Activated gamma-delta T cell treated with Interleukin-2 at 50 U/mL for 16 hours (primary cell): ENCODE measurements at regions not wholly inside any gene's neighbourhood (a gene's known extent, or its start where the extent isn't known, plus 50 kb on each side); places are given as distances from the start of the nearest gene placed in this dataset.
"Not testable (repeated sequence)": the region's sequence is repeated elsewhere in the genome, so short reads cannot be mapped to it uniquely, and the experiment has no call there.

Experiments
- DNase-seq: peaks from one replicate; pipeline ENCODE4 v3.0.0-alpha.2; 2020

DNA sequence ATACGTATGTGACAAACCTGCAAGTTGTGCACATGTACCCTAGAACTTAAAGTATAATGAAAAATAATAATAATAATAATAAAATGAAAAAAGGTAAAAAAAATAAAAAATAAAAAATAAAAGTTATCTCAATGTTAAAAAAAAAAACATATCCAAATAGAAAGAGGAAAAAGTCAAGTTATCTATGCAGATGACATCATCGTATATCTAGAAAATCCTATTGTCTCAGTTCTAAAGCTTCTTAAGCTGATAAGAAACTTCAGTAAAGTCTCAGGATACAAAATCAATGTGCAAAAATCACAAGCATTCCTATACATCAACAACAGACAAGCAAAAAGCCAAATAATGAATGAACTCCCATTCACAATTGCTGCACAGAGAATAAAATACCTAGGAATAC, 466.6 kb upstream of the PHF14 start:
- DNase-seq = no peak

DNA sequence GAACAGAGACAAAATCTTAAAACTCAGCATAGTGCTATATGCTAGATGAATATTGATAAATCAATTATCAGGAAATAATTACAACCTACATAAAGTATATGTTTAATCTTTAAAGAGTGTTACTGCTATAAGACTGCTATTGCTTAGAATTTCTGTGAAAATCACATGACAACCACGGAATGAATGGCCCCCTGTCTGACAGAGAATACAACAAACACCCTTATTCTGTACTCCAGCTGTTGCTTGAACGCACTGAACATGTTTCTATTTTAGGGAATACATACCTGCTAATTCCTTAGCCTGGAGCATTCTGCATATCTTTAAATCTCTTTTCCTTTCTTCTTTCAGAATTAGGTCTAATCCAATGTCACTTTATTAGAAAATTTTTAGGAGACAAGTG, 452.4 kb upstream of the PHF14 start:
- no peak for DNase-seq

DNA sequence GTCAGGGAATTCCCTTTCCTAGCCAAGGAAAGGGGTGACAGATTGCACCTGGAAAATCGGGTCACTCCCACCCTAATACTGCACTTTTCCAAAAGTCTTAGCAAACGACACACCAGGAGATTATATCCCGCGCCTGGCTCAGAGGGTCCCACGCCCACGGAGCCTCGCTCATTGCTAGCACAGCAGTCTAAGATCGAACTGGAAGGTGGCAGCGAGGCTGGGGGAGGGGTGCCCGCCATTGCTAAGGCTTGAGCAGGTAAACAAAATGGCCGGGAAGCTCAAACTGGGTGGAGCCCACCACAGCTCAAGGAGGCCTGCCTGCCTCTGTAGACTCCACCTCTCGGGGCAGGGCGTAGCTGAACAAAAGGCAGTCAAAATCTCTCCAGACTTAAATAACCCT, 440.2 kb upstream of the PHF14 start:
- not testable (repeated sequence) for DNase-seq

DNA sequence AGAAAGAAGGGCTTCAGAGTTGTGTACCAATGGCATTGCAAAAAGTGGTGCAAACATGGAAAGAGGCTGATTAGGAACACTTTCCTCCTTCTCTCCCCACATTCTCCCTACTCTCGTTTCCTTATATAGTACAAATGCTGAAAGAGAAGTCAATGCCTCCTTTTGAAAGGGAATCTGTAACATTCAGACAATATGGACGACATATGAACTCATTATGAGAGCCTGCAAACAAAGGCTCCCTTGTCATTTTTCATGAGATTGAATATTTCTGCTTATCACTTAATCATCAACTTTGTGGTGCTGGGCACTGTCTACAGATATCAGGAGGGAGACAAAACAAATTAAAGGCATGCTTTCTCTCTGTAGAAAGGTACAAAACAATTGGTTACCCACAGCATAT, 437.1 kb upstream of the PHF14 start:
- DNase-seq = no peak

DNA sequence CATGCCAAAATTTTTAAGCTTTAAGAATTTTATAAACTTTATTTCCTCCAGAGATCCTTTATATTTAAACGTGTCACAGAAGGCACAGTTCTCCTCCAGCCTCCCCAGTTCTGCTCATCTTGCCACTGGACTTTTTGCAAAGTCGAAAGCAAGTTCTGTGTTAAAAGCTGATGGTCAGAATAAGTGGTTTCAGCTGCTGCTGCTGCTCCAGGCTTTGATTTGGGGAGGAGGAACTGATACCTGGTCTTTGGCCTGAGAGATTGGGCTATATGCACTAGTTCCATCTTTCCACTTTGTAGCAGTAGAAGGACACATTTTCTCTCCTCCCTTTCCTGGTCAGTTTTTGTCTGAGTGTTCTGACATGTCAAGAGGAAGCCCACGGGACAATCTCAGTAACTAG, 435.9 kb upstream of the PHF14 start:
- no peak for DNase-seq

DNA sequence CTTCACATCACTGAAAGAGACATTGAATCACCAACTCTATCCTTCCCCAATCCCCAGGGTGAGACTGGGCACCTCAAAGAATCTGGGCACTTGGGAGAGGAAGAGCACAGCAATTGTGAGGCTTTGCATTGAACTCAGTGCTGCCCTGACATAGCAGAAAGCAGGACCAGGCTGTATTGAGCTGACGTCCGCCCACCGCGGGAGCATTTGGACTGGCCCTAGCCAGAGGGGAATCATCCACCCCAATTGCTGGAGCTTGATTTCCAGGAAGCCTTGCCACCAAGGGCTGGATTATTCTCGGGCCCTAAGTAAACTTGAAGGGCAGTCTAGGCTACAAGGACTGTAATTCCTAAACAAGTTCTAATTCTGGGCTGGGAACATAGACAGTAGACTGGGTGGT, 416.3 kb upstream of the PHF14 start:
- DNase-seq = no peak

DNA sequence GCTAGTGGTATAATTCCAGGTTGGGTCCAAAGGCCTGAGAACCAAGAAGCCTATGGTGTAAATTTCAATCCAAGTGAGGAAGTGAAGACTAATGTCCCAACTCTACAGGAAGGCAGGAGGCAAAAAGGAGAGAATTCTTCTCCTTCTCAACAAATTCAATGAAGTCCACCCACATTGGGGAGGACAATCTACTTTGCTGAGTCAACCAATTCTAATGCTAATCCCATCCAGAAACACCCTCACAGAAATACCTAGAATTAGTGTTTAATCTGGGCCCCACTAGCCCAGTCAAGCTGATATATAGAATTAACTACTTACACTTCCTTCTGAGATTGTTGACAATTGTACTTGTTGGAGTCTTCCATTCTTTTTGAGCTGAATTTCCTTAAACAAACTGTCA, 413.2 kb upstream of the PHF14 start:
- no peak for DNase-seq

DNA sequence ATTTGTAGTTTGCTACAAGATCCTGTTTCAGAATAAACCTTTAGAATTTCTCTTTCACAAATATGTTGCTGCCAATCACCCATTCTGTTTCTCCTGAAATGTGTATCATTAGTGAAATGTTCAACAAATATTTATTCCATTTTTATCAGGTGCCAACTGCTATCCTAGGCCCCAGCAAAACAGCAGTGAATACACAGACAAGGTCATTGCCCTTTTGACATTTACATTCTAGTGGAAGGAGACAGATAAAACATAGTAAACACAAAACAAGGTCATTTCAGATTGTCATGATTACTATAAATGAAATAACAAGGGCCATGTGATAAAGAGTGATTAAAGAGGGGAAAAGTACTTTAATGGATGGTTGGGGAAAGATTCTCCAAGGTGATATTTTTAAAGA, 404.8 kb upstream of the PHF14 start:
- DNase-seq = no peak

DNA sequence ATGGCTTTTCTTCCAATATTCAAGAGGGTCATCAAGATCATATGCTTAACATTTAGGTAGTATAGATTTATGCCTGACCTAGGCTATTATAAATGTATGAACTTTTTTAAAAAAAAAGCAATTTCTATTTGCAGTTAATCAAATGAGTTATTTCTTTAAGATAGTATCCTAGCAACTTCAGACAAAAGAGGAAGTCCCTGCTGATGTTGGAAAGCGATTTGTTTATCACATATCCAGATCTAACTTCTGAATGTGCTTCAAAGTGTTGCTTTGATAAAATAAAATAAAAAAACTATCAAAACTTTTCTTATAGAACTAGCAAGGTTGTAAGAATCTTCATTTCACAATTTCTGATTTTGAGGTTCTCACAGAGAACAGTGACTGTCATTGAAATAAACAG, 401.9 kb upstream of the PHF14 start:
- DNase-seq = no peak

DNA sequence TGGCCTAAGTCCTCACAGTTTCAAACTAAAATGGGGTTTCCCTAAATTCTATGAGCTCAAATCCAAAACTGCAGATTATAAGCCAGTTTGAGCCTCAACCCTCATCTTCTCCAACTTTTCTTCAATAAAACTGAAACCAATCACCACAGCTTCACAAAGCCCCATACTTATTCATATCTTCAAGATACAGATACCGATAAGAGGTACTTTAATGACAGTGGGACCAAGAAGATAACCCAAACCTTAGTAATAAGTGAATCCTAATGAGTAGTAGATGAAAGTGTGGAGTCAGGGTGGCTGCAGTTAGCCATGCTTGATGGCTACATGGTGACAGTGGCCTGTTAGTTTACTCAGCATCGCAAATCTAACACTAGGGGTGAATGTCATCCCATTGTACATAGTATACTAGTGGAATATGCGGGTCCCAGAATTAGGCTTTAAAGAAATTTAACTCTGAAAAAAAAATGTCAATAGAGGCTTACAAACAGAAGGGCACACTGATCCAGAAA, 395.8 kb upstream of the PHF14 start:
- DNase-seq = no peak

DNA sequence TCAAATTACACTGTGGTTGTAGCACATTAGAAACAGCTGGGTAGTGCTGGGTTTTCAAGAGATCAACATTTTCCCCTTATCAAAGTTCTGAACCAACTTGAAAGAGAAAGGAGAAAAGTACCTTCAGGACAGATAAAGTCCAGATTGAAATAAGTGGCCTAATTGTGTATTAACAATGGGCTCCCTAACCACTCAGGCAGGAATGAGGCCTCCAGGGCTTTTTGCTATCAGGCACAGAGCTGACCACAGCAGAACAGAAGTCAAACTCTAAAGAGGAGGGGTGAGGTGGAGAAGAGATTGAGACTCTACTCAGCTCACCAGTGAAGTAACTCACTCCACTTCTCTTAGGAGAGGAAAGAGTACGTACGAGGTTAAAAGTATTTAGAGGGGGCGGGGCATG, 394.1 kb upstream of the PHF14 start:
- no peak for DNase-seq

DNA sequence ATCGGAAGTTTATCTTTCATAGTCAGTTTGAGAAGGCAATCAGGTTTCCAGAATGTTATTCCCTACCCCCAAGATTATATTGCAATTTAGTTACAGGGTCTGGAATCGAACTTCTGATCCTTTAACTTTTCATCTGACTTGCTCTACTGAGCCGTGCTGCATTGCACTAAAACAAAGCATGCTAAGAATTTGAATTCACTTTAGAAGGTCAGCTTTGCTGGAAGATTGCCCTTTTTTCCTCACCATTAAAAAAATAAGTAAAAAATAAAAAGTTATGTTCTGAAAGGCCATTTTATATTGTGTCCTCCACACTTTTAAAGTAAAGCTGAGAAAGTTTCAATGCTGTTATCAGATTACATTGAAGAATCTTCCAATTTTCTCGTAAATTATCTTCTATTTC, 388.8 kb upstream of the PHF14 start:
- no peak for DNase-seq

DNA sequence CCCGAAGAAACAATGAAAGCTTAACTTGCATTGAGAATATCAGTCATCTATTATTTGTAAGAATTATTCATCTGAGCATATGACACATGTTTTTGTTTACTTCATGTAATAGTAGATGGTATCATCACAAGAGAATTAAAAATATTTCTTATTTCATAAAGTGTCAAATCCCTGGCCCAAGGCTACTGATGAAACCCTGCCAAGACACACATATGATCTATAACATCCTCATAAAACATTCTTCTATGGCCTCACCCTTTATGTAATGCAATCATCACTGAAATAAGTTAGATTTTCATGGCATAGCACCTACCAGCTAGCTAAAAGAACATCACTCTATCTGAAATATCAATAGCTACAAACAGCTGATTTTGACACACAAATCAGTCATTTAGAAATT, 385.6 kb upstream of the PHF14 start:
- DNase-seq = no peak

DNA sequence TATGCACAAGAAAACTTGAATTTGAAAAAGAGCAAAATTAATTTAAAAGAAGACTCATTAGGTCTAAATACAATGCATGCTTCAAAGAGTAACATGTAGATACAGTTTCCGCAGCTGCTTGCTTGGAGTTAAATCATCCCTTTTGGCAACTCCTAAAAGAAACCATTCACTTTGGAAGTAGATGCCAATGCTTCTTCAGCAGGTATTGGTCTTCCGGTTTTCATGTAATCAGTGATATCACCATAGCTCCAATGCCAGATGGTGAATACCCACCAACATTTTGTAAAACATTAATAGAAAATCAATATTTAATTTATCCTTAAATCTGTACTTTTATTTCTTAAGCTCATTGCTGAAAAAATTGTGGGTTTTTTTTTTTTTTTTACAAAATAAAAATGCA, 381.1 kb upstream of the PHF14 start:
- DNase-seq = no peak

DNA sequence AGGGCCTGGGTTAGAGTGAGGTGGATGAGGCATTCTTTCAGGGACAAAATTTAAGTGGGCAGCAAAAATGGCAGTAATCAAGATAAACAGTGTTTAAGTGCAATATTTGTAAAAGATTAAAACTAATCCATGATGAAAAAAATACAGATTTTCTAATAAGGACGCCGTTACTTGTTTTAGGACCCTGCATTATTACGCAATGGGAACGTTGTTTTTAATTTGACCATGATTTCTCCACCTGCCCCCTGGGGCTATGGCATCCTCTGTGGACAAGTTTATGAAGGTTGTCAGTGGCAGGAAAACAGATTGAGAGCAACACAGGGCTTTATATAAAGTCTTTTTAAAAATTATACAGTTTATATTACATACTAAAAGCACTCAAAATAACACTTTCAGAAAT, 380.6 kb upstream of the PHF14 start:
- DNase-seq = no peak

DNA sequence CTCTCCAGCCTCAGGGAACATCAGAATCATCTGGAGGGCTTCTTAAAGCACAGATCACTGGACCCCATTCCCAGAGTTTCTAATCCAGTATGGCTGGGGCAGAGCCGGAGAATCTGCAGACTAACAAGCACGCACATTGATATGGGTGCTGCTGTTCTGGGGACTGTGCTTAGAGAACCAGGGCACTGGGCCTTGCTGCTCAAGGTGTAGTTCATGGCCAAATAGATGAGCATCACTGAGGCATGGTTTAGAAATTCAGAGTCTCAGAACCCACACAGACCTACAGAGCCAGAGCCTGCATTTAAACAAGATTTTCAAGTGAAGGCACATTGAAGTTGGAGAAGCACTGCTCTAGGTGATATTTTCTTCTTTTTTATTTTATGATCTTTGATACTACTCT, 376.8 kb upstream of the PHF14 start:
- DNase-seq = no peak

DNA sequence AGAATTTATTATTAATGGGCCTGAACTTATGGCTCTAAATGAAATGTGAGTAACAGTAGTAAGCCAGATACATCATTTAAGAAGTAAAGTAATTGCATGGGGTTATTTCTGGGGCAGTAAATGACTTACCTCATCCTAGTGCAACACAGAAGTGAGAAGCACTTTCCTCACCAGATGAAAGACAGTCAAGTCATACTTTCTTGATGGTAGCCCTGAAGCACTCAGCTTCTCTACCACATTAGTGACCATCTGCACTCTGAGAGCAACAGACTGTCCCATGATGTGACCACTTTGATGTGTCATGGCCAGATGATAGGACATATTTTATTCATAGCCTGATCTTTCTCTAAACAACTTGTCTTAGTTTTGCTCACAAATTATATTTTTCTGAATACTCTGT, 369.5 kb upstream of the PHF14 start:
- no peak for DNase-seq

DNA sequence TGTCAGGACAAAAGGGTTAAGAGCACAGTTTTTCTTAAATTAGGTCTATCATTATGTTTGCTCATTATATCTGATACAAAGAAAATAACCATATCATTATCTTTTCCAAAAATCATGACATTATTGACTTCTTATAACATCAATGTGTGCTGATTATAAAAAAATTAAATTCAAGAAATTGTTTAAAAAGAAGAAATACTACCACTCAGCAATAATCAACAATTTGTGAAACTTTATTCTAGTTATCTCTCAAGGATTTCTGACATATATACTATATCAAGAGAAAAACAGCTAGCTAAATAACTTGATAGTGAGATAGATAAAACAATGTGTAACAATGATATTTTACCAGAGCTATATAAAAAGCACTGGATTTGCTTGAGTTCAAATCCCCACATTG, 360.7 kb upstream of the PHF14 start:
- DNase-seq = no peak

DNA sequence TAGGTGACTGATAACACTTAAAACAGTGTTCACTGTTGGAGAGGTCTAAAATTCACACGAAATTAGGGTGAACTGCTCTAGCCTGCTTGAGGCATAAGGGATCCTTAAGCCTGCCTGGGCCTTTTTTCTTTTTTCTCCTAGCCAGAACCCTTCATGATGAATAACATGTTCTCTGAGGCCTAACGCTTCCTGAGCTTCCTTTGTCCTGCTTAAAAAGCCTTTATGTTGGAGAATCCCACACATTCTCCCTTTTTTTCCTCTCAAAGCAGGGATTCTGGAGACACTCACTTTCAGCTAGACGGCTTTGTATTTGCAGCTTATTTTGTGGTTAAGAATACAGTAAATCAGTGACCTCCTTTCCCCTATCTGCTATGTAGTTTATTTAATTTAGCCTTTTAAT, 354.7 kb upstream of the PHF14 start:
- DNase-seq = no peak

DNA sequence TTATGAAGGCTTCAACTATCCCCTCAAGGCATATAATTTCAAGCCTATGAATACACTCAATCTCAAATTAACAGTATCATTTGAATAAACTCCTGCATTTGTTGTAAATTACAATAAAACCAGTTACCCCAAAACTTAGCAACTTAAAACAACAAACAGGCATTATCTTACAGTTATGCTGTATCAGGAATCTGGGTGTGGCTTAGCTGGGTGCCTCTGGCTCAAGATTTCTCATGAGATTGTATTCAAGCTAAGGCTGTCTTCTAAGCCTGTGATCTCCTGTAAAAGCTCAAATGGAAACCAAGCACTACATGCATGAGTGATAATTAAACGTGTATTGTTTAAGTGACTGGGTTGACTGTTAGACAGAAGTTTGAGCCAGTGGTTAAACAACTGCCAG, 341.0 kb upstream of the PHF14 start:
- DNase-seq = no peak

DNA sequence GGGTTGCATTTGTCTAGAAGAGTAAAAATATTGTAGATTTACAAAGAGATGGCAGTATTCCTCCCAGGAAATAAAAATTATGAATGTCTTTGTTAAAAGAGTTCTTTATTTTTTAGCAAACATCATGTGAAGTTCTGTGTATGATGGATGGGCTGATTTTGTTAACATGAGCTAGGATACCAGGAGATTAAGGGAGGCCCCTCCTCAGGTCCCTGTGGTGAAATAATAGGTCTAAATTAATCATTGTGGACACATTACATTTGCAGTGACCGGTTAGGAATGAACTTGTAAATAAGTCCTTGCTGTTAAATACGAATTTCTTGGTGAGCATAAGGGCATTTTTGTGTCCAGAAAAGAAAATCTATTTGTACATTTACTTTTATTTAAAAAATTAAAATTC, 339.4 kb upstream of the PHF14 start:
- no peak for DNase-seq

DNA sequence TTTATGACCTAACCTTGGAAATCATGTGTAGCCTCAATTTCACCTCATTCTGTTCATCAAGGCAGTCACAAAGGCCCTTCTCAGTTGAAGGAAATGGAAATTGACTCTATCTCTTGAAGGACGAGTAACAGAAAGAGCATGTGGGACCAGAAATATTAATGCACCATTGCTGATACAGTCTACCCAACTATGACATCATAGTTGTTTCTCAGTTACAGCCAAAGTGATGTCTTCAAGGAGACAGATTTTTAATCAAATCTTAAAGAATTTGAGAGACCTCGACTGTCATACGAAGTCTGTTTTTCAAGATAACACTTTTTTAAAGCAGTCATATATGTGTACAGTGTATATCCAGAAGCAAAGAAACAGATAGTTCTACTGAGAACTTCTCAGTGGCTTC, 335.7 kb upstream of the PHF14 start:
- DNase-seq = no peak

DNA sequence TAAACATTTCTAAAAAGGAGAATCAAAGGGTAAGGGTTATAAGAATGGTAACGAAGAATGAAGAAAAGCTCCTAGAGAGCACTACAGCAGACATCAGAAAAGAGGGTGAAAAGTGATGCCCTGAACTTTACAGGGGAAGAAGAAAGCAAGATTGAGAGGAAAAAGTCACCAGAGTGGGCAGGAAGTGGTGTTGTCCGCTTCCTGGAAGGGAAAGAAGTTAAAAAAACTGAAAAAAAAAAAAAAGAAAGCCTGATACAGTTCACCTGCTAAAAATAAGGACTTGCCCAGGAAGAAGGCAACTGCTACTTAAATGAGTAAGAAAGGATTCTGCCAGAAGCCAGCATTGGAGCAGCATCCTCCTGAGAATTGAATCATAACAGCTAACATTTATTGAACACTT, 330.1 kb upstream of the PHF14 start:
- DNase-seq = no peak

DNA sequence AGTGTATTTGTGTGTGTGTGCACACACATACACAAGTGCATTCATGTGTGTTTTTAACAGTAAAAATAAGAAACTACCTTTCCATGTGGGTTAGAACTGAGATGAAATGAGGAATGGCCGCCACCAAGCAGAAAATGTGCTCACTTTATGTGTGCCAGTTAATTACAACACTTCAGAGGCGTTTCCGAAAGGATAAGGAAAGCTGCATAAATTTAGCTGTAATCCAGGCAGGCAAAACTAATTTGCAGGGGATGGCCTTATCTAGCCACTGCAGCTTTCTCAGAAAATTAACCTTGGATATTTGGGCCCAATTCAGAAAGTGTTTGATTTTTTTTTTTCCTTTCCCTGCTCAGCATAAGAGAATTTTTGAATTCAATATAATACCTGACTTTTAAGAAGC, 328.8 kb upstream of the PHF14 start:
- DNase-seq = no peak

DNA sequence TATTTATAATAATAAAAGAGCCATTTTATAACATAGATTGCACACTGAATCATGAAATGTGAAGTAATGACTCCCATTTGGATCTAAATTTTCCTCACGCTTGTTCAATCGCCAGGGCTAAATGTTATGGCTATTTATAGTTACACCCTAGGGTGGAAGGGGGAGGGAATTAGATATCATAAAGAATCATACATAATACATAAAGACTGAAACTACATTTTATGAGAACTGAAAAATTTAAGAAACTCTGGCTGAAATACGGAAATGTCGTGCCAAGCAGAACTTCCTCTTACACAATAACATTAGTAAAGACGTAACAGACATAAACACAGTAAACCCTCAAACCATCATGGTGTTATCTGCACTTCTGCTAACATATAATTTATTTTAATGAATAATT, 327.5 kb upstream of the PHF14 start:
- DNase-seq = no peak

DNA sequence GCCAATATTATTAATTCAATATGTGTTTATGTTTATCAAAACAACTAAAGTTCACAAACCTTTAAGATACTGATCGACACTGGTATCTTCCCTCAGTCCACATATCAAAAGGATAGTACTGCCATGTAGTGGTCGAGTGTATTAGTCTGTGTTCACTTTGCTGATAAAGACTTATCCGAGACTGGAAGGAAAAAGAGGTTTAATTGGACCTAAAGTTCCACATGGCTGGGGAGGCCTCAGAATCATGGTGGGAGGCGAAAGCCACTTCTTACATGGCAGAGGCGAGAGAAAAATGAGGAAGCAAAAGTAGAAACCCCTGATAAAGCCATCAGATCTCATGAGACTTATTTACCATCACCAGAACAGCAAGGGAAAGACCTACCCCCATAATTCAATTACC, 325.4 kb upstream of the PHF14 start:
- DNase-seq = no peak
